B cell (primary cell): ENCODE measurements at regions not wholly inside any gene's neighbourhood (a gene's known extent, or its start where the extent isn't known, plus 50 kb on each side); places are given as distances from the start of the nearest gene placed in this dataset.

Source experiments
- ATAC-seq: fragments of 200-7000 bp; cut with Tn5 transposase; one replicate; pipeline ENCODE4 v1.10.0; 2021; ENCODE audit warnings: low read depth, mild to moderate bottlenecking, moderate number of reproducible peaks, moderate library complexity
- CTCF ChIA-PET: fragments of 350-600 bp; sonication (Branson Sonifier 250); formaldehyde crosslinking; loops from one replicate; lab custom pipeline; 2021; ENCODE audit warnings: antibody characterized with exemption, inconsistent platforms; lab: Charles Lee
- POLR2A ChIA-PET: fragments of 350-600 bp; sonication (Branson Sonifier 250); formaldehyde crosslinking; loops from one replicate; lab custom pipeline; 2021; ENCODE audit warnings: antibody characterized with exemption; lab: Charles Lee
- DNase-seq: peaks from one replicate; pipeline ENCODE4 v3.0.0; 2013
- H2AFZ ChIP-seq: 2 replicates; pipeline ENCODE4 v1.6.1; 2012; ENCODE audit warnings: mild to moderate bottlenecking, low read depth, low read length; ENCODE audit not compliant: insufficient read depth, poor library complexity, severe bottlenecking
- H3K27ac ChIP-seq, 2 donors: 1 replicate in 1 of 2; 2 replicates in 1 of 2; pipeline ENCODE4 v1.5.1; 2012 to 2013; ENCODE audit warnings: low read length in 2 of 2, mild to moderate bottlenecking in 2 of 2, moderate library complexity in 1 of 2
- H3K27me3 ChIP-seq, 4 experiments: fragments of 200-600 bp in 1 of 4; sonication (generic) in 1 of 4; replicated peaks in 1 of 4; 1 replicate in 2 of 4; 2 replicates in 2 of 4; pipeline versions ENCODE4 v1.6.1 to v1.7.0; 2013 to 2016; ENCODE audit warnings: low read length in 3 of 4, mild to moderate bottlenecking in 2 of 4, mixed read lengths in 1 of 4, moderate library complexity in 1 of 4; ENCODE audit not compliant: insufficient read depth in 4 of 4, control insufficient read depth in 3 of 4; ENCODE audit errors: control extremely low read depth in 1 of 4
- H3K36me3 ChIP-seq, 2 experiments: replicated peaks in 1 of 2; 1 replicate in 1 of 2; 2 replicates in 1 of 2; pipeline versions ENCODE4 v1.6.1 to v1.7.1; 2013; ENCODE audit warnings: low read length in 1 of 2; ENCODE audit not compliant: insufficient read depth in 2 of 2, control insufficient read depth in 1 of 2; ENCODE audit errors: control extremely low read depth in 1 of 2, extremely low read depth in 1 of 2
- H3K4me1 ChIP-seq, 2 donors: fragments of 200-600 bp in 1 of 2; sonication (generic) in 1 of 2; 1 replicate in 1 of 2; 2 replicates in 1 of 2; pipeline versions ENCODE4 v1.5.1 to v1.6.1; 2013 to 2017; ENCODE audit warnings: low read length in 2 of 2; ENCODE audit not compliant: control insufficient read depth in 2 of 2, insufficient read depth in 2 of 2
- H3K4me2 ChIP-seq: replicated peaks from 2 replicates; pipeline ENCODE3; 2012; ENCODE audit warnings: mild to moderate bottlenecking, low read depth, low read length; ENCODE audit not compliant: poor library complexity, severe bottlenecking
- H3K4me3 ChIP-seq, 5 experiments: fragments of 200-600 bp in 1 of 5; sonication (generic) in 1 of 5; 1 replicate in 3 of 5; 2 replicates in 2 of 5; pipeline versions ENCODE4 v1.5.1 to v1.7.0; 2011 to 2016; ENCODE audit warnings: low read length in 4 of 5, mild to moderate bottlenecking in 4 of 5, low read depth in 2 of 5, control low read depth in 1 of 5, moderate library complexity in 1 of 5; ENCODE audit not compliant: insufficient read depth in 1 of 5; ENCODE audit errors: control extremely low read depth in 1 of 5, extremely low read depth in 1 of 5
- H3K79me2 ChIP-seq: fragments of 200-600 bp; sonication (generic); one replicate; pipeline ENCODE4 v1.6.0; 2016; ENCODE audit warnings: low read length; ENCODE audit not compliant: control insufficient read depth, insufficient read depth
- H3K9ac ChIP-seq: fragments of 200-600 bp; sonication (generic); 2 replicates; pipeline ENCODE4 v1.6.1; 2017; ENCODE audit warnings: mild to moderate bottlenecking, low read length, moderate library complexity
- H3K9me3 ChIP-seq, 3 donors: one replicate each; pipeline versions ENCODE4 v1.6.1 to v1.7.1; 2013; ENCODE audit warnings: low read length in 2 of 3; ENCODE audit not compliant: control insufficient read depth in 2 of 3, insufficient read depth in 1 of 3; ENCODE audit errors: control extremely low read depth in 1 of 3
- H4K20me1 ChIP-seq: 2 replicates; pipeline ENCODE4 v1.6.0; 2012; ENCODE audit warnings: mild to moderate bottlenecking, low read length; ENCODE audit not compliant: insufficient read depth, control insufficient read depth, poor library complexity, severe bottlenecking
- H3K27ac Mint-ChIP-seq: one replicate; pipeline ENCODE4 v1.8.0; 2021; ENCODE audit warnings: mixed read lengths
- H3K27me3 Mint-ChIP-seq: one replicate; pipeline ENCODE4 v1.8.0; 2021; ENCODE audit warnings: mixed read lengths
- H3K4me1 Mint-ChIP-seq: one replicate; pipeline ENCODE4 v1.8.0; 2021; ENCODE audit warnings: mixed read lengths
- H3K4me3 Mint-ChIP-seq: one replicate; pipeline ENCODE4 v1.8.0; 2021; ENCODE audit warnings: mixed read lengths
- H3K9me3 Mint-ChIP-seq: one replicate; pipeline ENCODE4 v1.8.0; 2022; ENCODE audit warnings: mixed read lengths; ENCODE audit not compliant: insufficient read depth
- CTCF ChIP-seq: fragments of 200-600 bp; IDR thresholded peaks from one replicate; pipeline ENCODE4 v1.8.0; 2022; ENCODE audit warnings: antibody characterized with exemption, mild to moderate bottlenecking
- EZH2 ChIP-seq: IDR thresholded peaks from 2 replicates; pipeline ENCODE4 v1.6.1; 2012; ENCODE audit warnings: borderline replicate concordance, low read depth, mild to moderate bottlenecking, moderate library complexity, low read length; ENCODE audit not compliant: insufficient read depth, poor library complexity, severe bottlenecking
- whole genome bisulfite sequencing: methylation state at CpG from one replicate; pipeline ENCODE4 v1.1.5; 2013; ENCODE audit warnings: missing lambda C conversion rate; ENCODE audit not compliant: insufficient coverage; 5-methylcytosine and 5-hydroxymethylcytosine counted together
- intact Hi-C: fragments of 100-400 bp; cut with micrococcal nuclease; formaldehyde crosslinking; loops from one replicate; pipeline ENCODE4 v1.10.0; 2022

- ATAC-seq, result no peak
- WGBS, result 100% methylated on average over 1 of the region's 2 CpGs
- CTCF ChIA-PET, result no interaction called here
Measured at GRCh38 chr18:66083078-66083477, 332.3 kb downstream of the CDH7 start.

More at GRCh38 chr18:66083078-66083477, 332.3 kb downstream of the CDH7 start:
- Histone ChIP-seq H3K4me3 (no peak overlapping the region), H3K27me3 (no peaks in the 10 kb centered on the region), H3K9me3 (no peaks in the 10 kb centered on the region), H3K36me3 (no peaks in the 10 kb centered on the region), H3K4me1 (no peaks in the 10 kb centered on the region), H3K9ac (no peak overlapping the region), H3K79me2 (no peaks in the 10 kb centered on the region), H4K20me1 (no peaks in the 10 kb centered on the region), H3K27ac (no peak overlapping the region), H2AFZ (no peak overlapping the region), H3K4me2 (no peak overlapping the region)
- POLR2A ChIA-PET, result no interaction called here
- no peak overlapping the region for H3K4me3 Mint-ChIP-seq
- no peak for TF ChIP-seq EZH2
- TF ChIP-seq CTCF, result no peak
- H3K27me3 Mint-ChIP-seq, result no peaks in the 10 kb centered on the region
- intact Hi-C loops, result no loop called here
- H3K4me1 Mint-ChIP-seq, result no peaks in the 10 kb centered on the region
- no peak overlapping the region for H3K27ac Mint-ChIP-seq
- DNase-seq, result no peak
- no peaks in the 10 kb centered on the region for H3K9me3 Mint-ChIP-seq
